Kidney glomerular epithelial cell (primary cell): ENCODE measurements at regions not wholly inside any gene's neighbourhood (a gene's known extent, or its start where the extent isn't known, plus 50 kb on each side); places are given as distances from the start of the nearest gene placed in this dataset.

Source experiments
- DNase-seq: peaks from one replicate; lab custom pipeline; 2025; lab: John Stamatoyannopoulos, UW

DNA sequence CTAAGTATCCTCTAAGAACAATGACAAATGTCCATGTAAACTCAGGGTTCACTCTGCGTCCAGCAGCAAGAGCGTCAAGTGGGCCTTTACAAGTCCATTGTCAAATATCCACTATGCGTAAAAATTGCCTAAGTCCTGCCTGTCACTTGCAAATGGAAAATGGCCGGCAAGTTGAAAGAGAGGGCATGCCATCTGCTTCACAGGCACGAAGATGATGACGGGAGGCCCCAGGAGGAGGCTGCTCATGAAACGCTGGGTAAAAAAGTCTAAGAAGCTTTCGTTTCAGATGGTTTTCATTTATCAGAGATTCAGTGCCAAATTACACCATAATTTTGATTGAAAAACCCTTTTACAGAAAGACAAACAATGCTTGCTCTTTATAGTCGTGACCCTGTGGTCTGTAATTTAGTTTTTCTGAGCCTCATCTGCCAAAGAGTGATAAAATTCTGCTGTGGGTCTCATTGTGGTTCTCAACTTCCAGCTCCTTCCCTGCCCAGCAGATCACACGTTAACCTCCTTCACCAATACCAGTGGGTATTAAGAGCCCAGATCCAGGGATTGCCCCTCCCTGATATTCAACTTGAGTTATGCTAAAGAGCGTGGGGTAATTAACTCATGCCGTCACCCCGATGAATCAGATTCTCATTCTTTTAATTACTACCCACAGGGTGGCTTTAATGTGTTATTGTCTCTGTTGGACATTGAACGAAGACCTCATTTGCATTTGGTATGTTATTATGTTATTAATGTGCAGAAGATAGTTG, 160.2 kb upstream of the ALKAL2 start:
- DNase-seq: no peak

GRCh38 chr2:446963-447530, 159.2 kb upstream of the ALKAL2 start:
- DNase-seq: no peak

GRCh38 chr2:446303-446874, 158.5 kb upstream of the ALKAL2 start:
- DNase-seq: no peak

DNA sequence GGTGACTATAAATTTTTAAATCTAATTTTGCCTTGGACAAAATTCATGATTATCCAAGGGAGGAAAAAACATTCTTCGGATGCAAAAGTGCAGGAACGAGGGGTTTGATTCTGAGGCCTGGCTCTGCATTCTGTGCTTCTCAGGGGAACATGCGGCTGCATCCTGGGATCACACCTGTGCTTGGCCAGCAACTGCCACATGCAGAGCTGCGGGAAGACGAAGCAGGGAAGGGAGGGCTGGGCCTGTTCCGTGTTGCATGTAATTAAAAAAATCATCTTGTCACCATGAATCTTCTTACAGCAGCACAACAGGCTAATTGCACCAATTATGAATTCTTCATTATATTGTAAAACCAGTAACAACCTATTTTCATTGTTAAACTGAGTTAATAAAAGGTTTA, 158.0 kb upstream of the ALKAL2 start:
- DNase-seq: no peak

DNA sequence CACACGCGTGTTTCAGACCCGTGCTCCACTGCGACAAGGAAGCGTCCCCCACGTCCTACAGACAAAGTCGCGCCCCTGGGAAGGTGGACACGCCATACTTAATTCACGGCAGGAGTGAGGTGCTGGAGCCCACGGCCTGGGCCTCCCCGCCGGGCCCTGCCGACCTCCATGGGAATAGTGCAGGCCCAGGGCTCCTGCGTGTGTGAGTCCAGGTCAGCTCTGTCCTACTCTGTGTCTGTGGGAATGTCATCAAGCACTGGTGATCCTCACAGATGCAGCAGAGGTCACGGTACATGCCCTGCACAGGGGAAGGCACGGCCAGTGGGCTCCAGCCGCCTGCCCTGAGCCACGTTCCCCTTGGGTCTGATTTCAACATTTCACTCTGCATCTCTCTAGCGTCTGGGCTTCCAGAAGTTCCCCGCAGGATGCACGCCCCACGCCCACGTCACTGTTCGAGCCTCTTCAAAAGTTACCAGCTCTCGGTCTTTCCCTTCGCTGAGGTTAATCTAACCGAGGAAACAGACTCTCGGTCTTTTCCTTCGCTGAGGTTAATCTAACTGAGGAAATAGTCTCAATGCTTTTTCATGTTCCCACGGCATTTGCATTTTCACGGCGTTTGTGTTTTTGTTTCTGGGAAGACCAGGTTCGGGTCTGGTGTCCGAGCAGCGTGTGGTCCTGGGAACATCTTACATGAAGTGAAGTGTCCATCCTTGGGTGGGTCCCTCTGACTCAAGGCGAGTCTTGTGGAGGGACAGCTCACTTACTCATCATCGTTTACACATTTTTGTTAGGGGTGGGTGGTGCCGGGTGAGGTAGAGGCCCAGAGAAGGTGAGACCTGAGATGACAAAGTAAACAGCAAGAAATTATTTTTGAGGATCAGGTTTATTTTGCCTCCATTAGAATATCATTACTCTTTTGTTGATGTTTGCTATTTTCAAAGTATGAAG, 157.3 kb upstream of the ALKAL2 start:
- no peak for DNase-seq

DNA sequence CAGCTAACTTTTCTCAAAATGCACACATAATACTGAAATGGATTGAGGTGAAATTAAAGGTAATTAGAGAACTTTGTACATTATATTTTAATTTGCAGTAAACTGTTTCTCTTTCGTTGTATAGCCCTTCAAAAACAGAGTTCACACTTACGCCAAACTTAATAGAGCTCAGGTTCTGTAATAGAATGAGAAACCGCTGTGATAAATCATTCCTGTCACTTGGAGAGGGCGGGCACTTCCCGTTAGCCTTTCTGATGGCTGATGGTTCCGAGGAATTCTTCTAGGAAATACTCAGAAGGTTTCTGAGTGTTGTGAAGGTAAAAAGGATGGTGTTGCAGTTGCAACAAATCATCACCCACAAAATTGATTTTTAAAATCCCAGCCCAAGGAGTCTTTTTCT, 155.8 kb upstream of the ALKAL2 start:
- no peak for DNase-seq

DNA sequence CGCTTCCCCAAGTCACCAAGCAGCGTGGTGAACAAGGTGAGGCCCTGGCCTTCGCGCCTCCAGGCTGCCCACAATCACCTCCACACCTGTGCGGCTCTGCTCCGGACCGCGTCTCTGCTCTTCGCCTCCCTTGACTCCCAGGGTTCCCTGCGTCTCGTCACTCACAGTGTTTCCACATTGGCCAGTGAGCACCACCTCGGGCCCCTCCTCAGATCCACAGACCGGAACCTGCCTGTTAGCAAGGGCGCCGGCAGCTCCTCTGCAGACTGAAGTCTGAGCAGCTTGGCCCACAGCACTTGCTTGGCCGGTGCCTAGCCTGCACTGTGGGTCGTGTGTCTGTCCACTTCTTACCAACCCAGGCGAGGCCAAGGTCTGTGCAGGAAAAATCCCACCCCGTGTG, 155.3 kb upstream of the ALKAL2 start:
- DNase-seq: no peak

GRCh38 chr2:441258-442022, 153.5 kb upstream of the ALKAL2 start:
- no peak for DNase-seq

DNA sequence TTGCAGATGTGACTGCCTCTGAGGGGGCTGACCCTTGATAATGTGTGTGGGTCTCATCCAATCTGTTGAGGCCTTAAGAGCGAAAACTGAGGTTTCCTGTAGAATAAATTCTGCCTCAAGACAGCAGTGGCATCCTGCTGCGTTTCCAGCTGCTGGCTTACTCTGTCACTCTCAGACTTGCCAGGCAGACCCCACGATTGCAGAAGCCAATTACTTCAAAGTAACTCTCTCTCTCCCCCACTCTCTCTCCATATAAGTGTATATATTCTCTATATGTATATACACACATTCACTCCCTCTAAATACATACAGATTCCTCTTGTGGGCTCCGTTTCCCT, 152.5 kb upstream of the ALKAL2 start:
- DNase-seq: no peak

DNA sequence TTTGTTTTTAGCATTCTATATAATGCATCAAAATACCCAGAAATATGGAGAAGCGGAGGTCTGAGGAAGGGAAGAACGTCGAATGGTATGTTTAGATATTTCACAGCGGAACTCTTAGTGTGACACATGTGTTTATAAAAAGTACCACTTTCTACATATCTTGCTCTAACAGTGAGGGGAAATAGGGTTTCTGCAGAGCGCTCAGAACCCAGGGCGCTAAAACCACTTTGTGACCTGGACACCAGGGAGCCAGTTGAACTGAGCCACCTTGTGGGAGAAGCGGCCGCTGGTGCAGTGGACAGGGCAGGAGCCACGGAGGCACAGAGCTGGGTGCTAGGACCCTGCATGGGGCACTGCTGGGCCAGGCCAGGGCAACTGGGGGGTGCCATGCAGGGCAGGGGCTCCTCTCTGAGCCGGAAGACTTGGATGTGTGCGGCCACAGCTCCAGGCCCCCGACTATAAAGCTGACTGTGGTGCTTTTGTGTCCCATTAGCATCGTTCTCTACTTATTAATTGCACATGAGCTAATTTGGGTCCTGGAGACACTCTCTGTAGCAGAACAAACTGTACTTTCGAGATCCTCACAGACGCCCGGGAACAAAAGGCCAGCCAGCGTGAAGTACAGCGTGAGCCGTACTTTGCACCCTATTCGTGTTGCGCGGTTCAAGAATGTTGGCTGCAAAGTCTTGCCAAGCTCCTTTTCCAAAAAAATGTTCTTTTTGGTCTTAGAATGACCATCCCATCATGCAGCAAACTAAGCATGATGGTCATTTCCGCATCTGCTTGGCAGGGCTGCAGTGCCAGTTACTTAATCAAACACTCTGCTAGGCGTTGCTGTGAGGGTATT, 151.9 kb upstream of the ALKAL2 start:
- no peak for DNase-seq

GRCh38 chr2:439077-439476, 151.2 kb upstream of the ALKAL2 start:
- DNase-seq: no peak

- DNase-seq: no peak
These were observed 150.0 kb upstream of the ALKAL2 start for GRCh38 chr2:437756-438393.

DNA sequence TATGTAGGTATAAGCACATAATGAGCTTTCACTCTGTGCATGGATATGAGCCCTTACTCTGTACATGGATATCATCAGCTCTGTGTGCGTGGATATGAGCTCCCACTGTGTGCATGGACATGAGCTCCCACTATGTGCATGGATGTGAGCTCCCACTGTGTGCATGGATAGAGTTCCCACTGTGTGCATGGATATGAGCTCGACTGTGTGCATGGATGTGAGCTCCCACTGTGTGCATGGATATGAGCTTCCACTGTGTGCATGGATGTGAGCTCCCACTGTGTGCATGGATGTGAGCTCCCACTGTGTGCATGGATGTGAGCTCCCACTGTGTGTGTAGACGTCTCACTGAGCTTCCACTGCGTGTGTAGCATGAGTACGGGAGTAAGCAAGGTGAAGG, 149.3 kb upstream of the ALKAL2 start:
- no peak for DNase-seq

DNA sequence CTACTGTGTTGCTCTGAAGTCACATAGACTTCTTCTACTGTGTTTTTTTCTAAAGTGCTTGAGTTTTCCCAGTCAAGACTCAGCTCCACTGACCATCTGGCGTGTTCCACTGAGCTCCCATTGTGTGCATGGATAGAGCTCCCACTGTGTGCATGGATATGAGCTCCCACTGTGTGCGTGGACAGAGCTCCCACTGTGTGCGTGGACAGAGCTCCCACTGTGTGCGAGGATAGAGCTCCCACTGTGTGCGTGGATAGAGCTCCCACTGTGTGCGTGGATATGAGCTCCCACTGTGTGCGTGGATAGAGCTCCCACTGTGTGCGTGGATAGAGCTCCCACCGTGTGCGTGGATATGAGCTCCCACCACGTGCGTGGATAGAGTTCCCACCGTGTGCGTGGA, 148.3 kb upstream of the ALKAL2 start:
- no peak for DNase-seq

DNA sequence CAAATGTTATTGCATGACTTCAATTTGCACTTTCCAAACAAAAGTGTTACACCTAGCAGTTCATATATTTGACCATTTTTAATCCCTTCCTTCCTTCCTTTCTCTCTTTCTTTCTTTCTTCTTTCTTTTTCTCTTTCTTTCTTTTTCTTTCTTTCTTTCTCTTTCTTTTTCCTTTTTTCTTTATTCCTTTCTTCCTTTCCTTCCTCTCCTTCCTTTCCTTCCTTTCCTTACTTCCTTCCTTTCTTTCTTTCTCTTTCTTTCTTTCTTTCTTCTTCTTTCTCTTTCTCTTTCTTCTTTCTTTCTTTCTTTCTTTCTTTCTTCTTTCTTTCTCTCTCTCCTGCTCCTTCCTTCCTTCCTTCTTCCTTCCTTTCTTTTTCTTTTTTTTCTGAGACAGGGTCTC, 146.7 kb upstream of the ALKAL2 start:
- DNase-seq: no peak

- no peak for DNase-seq
These were observed 145.3 kb upstream of the ALKAL2 start for GRCh38 chr2:433216-433615.

- no peak for DNase-seq
These were observed 142.6 kb upstream of the ALKAL2 start for GRCh38 chr2:430291-431040.

DNA sequence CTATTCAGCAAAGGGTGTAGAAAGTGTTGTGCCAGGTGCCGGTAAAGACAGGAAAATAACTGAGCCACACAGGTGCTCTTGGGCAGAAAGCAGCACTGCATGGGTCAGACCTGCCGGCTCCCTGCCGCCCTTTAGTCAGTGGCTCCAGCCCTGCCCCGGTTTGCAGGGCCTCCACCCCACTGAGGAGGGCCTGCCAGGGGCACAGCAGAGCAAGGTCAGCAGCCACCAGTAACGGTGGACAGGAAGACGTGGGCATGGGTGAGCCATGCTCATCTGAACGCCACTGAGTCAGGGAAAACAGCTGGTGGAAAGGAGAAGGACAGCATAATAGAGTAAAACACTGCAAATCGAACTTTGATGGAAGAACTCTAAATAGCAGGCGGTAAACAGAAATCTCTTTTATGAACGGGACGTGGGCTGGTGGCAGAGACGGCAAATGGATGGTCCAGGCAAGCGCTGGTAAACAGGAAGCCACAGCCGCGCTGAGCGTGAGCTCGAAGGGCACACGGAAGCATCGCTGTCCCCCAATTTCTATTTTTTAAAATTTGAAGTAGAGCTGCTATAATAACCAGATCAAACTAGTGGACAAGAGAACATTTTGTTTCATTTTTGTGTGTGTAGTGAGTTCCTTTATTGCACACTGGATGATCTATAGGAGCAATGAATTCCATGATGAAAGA, 141.8 kb upstream of the ALKAL2 start:
- DNase-seq: no peak

DNA sequence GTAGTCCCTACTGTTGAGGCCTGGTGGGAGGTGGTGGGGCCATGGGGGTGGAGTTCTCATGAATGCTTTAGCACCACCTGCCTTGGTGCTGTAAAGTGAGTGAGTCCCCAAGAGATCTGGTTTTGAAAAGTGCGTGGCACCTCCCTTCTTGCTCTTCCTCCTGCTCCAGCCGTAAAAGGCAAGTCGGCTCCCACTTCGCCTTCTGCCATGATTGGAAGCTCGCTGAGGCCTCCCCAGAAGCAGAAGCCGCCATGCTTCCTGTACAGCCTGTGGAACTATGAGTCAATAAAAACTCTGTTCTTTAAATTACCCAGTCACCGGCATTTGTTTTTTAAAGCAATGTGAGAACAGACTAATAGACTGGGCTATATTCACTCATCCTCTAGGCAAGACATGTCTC, 141.3 kb upstream of the ALKAL2 start:
- DNase-seq: no peak
